DMS 273 treated with DMSO at 0.1 percent for 48 hours (cell line): ENCODE measurements at regions not wholly inside any gene's neighbourhood (a gene's known extent, or its start where the extent isn't known, plus 50 kb on each side); places are given as distances from the start of the nearest gene placed in this dataset.

Source experiments
- DNase-seq: peaks from one replicate; lab custom pipeline; 2025; lab: John Stamatoyannopoulos, UW

DNA sequence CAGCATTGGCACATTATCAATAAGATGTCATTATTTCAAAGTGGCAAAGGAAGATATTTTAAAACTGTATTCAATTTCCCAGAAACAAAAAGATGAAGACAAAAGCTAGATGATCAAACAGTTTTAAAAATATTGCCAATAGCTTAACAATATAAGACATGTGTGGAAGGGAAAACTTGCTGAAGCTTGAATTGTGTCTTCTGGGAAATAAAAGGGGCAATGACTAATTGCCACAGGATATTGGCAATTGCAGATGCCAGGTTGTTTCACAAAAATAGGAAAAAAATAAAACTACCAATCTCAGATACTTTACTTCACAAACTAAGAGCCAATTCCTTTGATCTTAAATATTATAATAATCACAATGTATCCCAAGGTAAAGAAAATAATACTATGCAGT, 679.8 kb upstream of the ADAMTS5 start:
- DNase-seq: no peak

- no peak for DNase-seq
These were observed 679.2 kb upstream of the ADAMTS5 start for GRCh38 chr21:27646056-27646455.

- DNase-seq: no peak
These were observed 678.4 kb upstream of the ADAMTS5 start for GRCh38 chr21:27645285-27645684.

DNA sequence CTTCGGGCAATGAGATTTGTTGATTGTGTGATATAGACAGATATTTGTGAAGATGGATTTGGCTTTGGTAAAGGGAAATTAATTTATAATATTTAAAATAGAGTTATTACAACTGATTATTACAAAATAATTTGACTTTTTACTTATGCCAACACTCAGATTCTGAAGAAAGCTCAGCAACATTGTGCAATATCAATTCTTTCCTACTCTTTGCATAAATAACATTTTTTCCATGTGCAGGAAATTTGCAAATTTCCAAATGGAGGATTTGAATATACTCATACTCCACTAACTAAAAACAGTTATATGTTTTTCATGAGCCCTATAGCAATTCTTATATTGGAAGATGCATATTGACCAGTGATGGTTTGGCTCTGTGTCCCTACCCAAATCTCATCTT, 676.4 kb upstream of the ADAMTS5 start:
- no peak for DNase-seq

GRCh38 chr21:27639286-27639685, 672.4 kb upstream of the ADAMTS5 start:
- no peak for DNase-seq

DNA sequence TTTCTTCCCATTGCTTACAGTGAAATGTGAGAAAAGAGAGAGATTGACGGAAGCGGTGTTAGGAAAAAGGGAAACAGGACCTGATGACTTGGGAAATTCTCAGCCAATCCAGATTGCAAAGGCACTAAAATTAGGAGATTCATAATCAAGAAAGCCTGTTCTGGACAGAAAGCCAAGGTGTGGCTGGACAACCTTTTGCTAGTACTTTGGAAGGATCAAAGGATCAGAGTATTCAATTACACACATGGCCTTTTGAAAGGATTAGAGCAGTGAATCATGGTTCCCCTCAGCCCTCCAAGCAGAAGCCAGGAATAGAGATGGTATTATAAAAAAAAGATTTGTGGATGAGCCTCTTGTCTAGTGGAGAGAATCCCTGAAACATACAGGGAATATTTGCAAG, 669.8 kb upstream of the ADAMTS5 start:
- no peak for DNase-seq

DNA sequence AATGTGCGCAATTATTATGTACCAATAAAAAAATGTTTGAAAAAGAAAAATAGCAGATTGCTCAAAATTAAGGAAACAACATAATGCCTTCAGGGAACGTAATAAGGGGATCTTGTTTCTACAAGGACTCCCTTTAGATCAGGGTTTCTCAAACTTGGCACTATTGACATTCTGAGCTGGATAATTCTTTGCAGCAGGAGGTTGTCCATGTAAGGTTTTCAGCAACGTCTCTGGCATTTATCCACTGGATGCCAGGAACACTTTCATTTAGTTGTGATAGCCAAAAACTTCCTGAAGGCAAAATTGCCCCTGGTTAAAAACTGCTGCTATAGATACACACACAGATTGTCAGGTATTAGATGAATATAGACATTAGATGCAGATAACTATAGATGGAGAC, 666.7 kb upstream of the ADAMTS5 start:
- DNase-seq: no peak

GRCh38 chr21:27631471-27631870, 664.6 kb upstream of the ADAMTS5 start:
- DNase-seq: no peak

- DNase-seq: no peak
These were observed 655.7 kb upstream of the ADAMTS5 start for GRCh38 chr21:27622631-27623030.

DNA sequence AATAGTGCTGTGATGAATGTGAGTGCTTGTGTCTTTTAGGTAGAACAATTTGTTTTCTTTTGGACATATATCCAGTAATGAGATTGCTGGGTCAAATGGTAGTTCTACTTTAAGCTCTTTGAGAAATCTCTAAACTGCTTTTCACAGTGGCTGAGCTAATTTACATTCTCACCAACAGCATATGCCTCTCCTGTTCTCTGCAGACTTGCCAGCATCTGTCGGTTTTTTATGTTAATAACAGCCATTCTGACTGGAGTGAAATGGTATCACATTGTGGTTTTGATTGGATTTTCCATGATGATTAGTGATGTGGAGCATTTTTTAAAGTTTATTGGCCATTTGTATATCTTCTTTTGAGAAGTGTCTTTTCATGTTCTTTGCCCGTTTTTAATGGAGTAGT, 647.3 kb upstream of the ADAMTS5 start:
- no peak for DNase-seq

- no peak for DNase-seq
These were observed 639.5 kb upstream of the ADAMTS5 start for GRCh38 chr21:27606422-27606821.

GRCh38 chr21:27596196-27596595, 629.3 kb upstream of the ADAMTS5 start:
- no peak for DNase-seq

- no peak for DNase-seq
These were observed 628.8 kb upstream of the ADAMTS5 start for GRCh38 chr21:27595716-27596115.

GRCh38 chr21:27590271-27590670, 623.4 kb upstream of the ADAMTS5 start:
- no peak for DNase-seq

GRCh38 chr21:27589781-27590180, 622.9 kb upstream of the ADAMTS5 start:
- DNase-seq: no peak

GRCh38 chr21:27586986-27587385, 620.1 kb upstream of the ADAMTS5 start:
- DNase-seq: no peak

DNA sequence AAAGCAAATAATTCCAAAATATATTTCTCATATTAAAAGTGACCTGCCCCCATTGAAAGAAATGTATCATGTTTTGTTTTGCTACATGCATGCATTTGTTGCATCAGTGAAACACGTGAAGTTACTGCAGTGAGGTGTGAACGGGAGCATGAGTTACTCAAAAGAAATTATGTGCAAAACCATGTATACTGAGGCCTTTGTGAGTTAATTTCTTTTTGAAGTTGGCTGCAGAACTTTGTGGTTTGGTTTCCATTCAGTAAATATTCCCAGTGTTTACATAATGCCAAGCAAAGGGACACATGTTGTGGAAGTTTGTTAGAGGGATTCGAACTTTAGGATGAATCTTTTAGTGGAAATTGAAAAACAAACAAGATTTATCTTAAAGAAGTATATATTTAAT, 619.4 kb upstream of the ADAMTS5 start:
- no peak for DNase-seq

DNA sequence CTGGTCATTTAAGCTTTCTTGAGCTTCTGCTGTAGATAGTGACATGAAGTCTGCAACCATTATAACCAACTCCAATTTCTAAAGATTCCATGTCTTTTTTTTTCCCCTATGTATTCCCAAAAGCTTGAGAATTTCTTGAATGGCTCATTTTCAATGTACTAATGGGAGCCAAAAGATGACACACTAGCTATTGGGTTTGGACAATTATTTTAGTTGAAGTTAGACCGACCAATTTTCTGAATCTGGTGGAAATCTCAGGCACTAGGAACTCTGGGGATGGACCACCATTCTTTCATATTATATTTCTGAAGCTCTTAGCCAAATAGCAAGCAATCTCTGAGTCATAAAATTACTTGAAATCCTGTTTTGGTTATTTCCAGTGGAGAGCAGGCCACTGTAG, 617.4 kb upstream of the ADAMTS5 start:
- no peak for DNase-seq

DNA sequence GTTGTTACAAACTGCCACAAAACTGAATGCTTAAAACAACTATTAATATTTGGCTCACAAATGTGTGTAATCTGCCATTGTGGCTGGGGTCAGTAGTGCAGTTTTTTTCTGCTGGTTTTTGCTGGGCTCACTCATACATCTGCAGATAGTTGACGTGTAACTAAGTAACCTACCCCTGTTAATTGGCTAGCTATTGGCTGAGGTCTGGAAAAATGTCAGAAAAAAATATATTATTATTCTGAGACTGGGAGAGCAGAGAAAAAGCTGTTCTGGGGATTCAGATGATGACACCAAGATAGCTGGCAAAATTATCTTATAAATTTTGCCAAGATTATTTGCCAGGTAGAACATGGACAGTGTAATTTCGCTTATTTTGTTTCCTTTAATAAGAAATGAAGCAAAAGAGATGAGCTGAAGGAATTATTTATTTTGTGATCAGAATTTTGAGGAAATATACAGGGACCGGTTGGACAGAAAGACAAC, 616.1 kb upstream of the ADAMTS5 start:
- DNase-seq: no peak

- DNase-seq: no peak
These were observed 615.5 kb upstream of the ADAMTS5 start for GRCh38 chr21:27582246-27582947.

DNA sequence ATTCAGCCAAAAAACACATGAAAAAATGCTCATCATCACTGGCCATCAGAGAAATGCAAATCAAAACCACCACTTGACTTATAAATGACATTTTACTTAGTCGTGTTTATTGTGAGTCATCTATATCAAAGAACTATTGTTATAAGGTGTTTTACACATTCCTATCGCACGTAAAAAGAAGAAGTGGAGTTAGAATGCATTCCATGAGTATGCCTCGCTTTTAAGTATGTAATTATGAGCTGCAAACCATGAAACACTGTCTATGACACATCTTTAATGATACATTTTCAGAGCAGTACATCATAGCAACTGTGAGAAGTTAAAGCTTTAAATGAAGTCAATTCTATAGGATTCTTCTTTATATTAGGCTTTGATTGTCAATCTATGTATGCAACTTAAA, 614.3 kb upstream of the ADAMTS5 start:
- no peak for DNase-seq

GRCh38 chr21:27580276-27580675, 613.4 kb upstream of the ADAMTS5 start:
- DNase-seq: no peak

- DNase-seq: no peak
These were observed 611.9 kb upstream of the ADAMTS5 start for GRCh38 chr21:27578741-27579265.

- no peak for DNase-seq
These were observed 605.8 kb upstream of the ADAMTS5 start for GRCh38 chr21:27572696-27573095.
